ENCODE measurements at regions not wholly inside any gene's neighbourhood (a gene's known extent, or its start where the extent isn't known, plus 50 kb on each side); places are given as distances from the start of the nearest gene placed in this dataset.

DNA sequence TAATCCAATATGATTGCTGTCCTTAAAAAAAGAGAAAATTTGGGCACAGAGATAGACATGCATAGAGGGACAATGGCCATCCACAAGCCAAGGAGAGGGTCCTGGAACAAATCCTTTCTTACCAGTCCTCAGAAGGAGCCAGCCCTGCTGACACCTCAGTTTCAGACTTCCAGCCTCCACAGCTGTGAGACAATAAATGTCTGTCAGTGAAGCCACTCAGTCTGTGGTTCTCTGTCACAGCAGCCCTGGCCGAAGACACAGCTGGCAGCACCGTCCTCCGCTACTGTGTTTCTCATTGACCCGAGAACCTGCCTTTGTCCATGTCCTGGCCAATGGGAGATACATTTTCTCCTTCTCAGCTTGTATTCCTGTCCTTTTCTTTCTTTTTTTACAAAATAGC, 207.9 kb downstream of the TM9SF2 start:
- no peak for TF ChIP-seq FOXM1 (IDR thresholded peaks at IDR 0.05; ENCODE audit: borderline replicate concordance)
- TF ChIP-seq, protein P1, sequence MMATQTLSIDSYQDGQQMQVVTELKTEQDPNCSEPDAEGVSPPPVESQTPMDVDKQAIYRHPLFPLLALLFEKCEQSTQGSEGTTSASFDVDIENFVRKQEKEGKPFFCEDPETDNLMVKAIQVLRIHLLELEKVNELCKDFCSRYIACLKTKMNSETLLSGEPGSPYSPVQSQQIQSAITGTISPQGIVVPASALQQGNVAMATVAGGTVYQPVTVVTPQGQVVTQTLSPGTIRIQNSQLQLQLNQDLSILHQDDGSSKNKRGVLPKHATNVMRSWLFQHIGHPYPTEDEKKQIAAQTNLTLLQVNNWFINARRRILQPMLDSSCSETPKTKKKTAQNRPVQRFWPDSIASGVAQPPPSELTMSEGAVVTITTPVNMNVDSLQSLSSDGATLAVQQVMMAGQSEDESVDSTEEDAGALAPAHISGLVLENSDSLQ (IDR thresholded peaks at IDR 0.05) = no peak
- no peak for TF ChIP-seq FOXA1 (IDR thresholded peaks at IDR 0.05)

All from HEK293T (cell line).